HG02938 (cell line): ENCODE measurements at regions not wholly inside any gene's neighbourhood (a gene's known extent, or its start where the extent isn't known, plus 50 kb on each side); places are given as distances from the start of the nearest gene placed in this dataset.
"Not testable (repeated sequence)": the region's sequence is repeated elsewhere in the genome, so short reads cannot be mapped to it uniquely, and the experiment has no call there.

ENCODE experiments used
- ATAC-seq: cut with Tn5 transposase; IDR thresholded peaks from one replicate; pipeline ENCODE4 v1.9.1; 2021; ENCODE audit warnings: mild to moderate bottlenecking, moderate library complexity; ENCODE audit not compliant: unreplicated experiment

- no peak for ATAC-seq
These were observed 103.1 kb downstream of the IER5 start for GRCh38 chr1:181191494-181192040.

- ATAC-seq = no peak
These were observed 103.8 kb downstream of the IER5 start for GRCh38 chr1:181192316-181192715.

GRCh38 chr1:181202986-181203555 lies 114.6 kb downstream of the IER5 start:
- no peak for ATAC-seq

DNA sequence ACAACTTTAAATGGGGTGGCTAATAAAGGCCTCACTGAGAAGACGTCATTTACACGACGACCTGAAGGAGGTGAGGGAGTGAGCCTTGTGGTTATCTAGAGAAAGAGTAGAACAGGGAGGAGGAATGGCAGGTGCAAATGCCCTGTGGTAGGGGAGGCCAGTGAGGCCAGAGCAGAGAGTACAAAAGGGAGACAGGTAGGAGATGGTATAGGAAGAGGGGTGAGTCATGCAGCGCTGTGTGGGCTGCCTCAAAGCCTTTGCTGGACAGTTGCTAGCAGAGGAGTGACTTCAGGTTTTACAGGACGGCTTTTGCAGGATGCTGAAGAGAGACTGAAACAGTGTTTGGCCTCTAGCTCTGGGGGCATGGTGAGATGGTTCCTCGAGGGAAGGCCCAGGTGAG lies 116.0 kb downstream of the IER5 start:
- ATAC-seq = no peak

DNA sequence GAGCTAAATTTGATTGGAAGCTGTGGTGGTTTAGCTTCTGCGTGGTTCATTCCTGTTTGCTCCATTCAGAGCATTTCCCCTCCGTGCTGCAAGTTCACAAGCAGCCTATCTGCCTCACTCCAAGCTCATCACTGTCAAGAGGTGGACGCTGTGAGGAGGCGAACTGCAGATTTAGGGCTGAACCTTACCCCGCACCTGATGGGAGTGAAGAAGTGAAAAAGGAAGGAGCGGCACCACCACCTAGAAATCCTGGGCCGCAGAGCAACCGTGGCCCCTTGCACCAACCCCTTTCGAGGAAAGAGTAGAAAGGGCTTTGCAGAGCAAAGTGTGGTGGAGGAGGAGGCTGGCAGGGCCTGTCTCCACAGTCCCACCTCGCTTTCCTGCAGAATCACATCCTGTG lies 117.4 kb downstream of the IER5 start:
- no peak for ATAC-seq

DNA sequence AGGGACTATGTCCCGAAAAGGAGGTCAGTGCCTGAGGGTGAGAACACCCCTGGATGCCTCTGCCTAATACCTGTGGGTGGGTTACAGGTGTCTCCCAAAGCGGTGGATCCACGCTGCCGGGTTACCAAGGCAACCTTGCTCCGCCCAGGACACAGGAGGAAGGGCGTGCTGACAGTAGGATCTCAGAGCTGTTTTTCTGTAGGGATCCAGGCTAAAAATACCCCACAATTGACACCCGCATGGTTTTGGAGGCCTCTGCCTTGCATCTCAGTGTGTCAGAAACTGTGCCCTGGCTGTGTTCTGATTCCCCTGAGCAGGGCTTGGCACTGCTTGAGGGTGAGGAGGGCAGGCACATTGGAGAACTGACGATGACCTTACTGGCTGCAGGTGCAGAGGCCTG lies 118.0 kb downstream of the IER5 start:
- no peak for ATAC-seq

DNA sequence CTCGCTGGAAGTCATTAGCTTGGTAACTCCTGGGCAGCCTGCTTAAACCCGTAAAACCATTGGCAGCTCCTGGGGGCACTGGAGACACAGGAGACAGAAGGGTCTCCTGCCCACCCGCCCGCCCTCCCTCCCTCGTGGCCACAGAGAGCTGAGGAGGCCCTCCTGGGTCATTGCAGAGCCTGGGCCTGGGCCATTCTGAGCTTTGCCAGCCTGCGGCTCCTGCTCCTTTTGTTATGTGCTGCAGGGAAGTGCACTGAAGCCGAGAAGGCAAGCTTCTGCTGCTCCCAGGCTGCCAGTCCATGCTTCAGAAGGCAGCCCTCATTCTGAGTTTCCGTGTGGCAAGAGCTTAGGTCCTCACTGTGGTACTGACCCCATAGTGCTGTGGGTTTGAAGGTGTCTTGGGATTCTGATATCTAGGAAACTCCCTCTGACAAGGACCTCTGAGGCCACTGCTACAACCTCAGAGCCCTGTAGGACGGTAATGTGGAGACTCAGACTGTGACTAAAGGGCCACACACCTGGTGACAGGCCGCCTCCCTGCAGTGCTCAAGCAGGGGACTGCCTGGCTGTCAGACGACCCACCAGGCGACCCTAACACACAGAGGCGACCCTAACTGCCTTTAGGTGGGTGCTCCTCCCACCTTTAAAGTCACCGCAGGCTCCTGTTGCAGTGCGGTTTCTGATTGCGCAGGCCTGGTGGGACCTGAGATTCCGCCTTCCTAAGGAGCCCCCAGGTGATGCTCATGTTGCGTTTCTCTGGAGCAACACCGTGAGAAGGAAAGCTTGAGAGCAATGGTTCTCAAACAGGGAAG lies 118.7 kb downstream of the IER5 start:
- no peak for ATAC-seq

DNA sequence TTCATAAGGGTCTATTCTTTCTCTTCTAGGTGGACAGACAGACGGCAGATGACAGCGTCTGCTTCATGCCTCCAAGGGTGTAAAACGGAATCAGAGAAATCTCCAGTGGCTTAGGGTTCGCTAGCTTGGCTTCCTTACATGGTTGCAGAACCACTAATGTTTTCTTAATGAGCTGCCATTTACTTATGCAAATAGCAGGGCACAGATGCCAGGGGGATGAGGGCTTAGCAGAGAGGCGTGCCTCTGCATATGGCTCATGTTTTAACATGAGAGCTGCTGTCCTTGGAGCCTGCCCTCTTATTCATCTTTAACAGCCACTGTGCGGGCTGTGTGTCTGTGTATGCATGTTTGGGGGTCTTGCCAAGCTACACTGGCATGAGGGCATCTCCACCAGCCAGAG lies 119.6 kb downstream of the IER5 start:
- no peak for ATAC-seq

DNA sequence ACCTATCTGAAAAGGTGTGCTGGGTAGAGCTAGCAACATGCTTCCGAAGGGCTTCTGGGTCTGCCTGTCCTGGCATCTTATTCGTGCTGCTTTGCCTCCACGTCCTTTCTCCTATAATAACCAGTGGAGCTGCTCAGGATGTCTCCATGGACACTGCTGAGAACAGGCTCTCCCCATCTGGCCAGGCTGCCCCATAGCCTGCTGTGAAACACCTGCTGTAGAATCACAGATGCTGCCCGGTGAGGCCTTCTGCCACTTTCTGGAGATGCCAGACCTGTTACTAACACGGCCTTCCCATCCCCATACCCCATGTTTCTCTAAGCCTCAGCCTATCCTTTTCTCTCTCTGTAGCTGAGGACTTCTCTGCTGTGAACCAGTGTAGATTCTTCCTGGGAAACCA lies 120.5 kb downstream of the IER5 start:
- ATAC-seq = no peak

DNA sequence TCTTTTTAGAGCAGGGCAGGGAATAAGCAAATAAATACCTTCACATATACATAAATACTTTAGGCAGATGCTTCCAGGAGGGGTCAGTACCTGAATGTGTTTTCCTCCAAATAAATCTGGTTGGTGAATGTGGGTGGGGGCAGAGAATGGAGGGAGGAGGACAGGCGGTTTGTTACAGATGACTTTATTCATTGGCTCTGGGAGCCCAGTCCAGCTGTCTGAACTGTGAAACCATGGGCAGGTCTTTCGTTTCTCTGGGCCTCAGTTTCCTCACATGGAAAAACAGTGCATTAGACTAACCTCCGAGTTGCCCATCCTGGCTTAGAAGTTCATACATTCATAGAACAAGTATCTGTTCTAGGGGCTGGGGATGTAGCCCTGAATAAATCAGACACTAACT lies 124.6 kb downstream of the IER5 start:
- ATAC-seq = no peak

DNA sequence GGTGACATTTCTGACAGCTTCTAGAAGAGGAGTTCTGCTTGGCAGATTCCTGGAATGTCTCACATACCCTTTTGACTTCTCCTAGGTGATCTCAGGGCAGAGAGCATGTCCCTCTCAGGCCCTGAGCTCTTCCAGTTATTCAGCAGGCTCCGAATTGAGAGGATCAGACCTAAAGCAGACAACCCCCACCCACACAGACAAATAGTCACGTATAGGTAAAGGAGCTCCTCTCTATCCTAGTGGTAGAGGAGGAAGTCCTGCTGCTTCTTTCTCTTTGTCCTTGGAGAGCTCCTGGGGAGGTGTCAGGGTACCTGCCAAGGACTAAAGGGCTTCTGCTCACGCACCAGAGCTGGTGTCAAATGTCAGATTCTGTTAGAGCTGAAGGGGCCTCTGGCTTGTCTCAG lies 128.1 kb downstream of the IER5 start:
- ATAC-seq = no peak

DNA sequence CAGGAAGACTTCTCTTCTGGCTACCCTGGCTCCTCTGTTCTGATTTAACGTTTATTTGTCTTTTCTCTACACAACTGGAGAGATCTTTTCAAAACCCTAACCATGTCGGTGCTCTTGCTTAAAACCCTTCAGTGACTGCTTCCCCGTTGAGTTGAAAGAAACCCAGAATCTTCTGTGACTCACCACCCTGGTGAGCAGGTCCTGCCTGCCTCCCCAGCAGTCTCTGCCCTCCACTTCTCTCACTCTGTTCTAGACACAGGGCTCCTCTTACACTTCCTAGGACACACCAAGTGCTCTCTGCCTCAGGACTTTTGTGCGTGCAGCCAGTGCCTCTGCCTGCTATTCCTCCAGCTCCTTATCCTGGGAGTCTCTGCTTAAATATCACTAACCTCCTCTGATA lies 131.4 kb downstream of the IER5 start:
- ATAC-seq = no peak

- ATAC-seq = no peak
These were observed 132.6 kb downstream of the IER5 start for GRCh38 chr1:181221078-181221477.

DNA sequence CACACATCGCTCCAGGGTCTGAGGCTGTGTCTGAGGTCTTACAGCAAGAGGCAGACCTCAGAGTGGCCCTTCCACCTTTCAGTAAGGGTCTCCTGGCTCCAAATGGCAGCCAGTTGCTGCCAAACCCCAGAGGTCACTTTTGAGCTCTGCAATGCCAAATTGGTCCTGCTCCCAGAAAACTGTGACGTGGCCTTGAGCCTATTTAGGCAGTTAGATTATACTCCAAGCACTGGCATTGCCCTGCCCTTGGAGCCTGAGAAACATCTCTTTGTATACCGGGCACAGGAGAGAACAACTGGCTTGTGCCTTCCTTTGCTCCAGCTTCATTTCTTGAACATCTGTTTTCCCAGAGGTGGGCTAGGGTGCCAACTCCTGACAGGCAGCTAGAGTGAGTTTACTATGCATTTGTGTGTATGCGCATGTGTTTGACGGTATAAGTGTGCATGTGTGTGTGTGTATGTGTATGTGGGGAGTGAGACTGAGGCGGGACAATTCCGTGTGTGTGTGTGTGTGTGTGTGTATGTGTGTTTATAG lies 134.5 kb downstream of the IER5 start:
- no peak for ATAC-seq

GRCh38 chr1:181226728-181227127 lies 138.2 kb downstream of the IER5 start:
- not testable (repeated sequence) for ATAC-seq

GRCh38 chr1:181239086-181239485 lies 150.6 kb downstream of the IER5 start:
- ATAC-seq = no peak

DNA sequence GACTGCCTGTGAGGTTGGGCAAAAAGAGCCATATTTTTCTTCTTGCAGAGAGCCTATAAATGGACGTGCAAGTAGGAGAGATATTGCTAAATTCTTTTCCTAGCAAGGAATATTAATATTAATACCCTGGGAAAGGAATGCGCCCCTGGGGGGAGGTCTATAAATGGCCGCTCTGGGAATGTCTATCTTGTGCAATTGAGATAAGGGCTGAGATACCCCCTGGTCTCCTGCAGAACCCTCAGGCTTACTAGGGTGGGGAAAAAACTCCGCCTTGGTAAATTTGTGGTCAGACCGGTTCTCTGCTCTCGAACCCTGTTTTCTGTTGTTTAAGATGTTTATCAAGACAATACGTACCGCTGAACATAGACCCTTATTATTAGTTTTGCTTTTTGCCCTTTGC lies 157.8 kb downstream of the IER5 start:
- ATAC-seq = not testable (repeated sequence)

DNA sequence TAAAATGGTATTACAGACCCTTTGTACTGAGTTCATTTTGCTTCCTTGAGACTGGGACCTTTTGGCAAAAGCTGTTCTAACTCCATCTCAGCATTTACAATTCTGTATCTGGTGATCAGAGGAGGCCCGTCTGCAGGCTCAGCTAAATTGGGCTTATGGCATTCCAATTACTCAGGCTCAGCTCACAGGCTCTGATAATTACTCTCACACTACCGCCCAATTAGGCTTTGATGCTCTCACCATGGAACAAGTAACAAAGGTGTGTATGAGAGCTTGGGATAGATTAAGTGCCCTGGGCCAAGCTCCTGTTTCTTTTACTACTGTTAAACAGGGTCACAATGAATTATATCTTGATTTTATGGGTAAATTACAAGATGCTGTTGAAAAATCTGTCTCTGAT lies 159.9 kb downstream of the IER5 start:
- not testable (repeated sequence) for ATAC-seq

DNA sequence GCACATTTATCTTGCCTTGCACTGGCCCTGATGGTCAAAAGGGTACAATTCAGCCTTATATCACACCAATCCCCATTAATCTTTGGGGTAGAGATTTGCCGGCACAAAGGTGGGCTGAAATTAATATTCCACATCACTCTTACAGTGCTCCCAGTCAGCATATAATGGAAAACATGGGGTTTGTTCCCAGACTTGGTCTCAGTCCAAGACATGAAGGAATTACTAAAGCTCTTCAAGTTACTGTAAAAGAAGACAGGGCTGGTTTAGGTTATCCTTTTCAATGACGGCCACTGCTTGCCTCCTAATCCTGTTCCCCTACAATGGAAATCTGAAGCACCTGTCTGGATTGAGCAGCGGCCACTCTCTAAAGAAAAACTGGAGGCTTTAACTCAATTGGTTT lies 160.7 kb downstream of the IER5 start:
- no peak for ATAC-seq

- ATAC-seq = no peak
These were observed 161.5 kb downstream of the IER5 start for GRCh38 chr1:181250038-181250437.

- ATAC-seq = no peak
These were observed 162.7 kb downstream of the IER5 start for GRCh38 chr1:181251001-181251712.

GRCh38 chr1:181251713-181252075 lies 163.2 kb downstream of the IER5 start:
- ATAC-seq = no peak
